ENCODE measurements at regions not wholly inside any gene's neighbourhood (a gene's known extent, or its start where the extent isn't known, plus 50 kb on each side); places are given as distances from the start of the nearest gene placed in this dataset.
"Not testable (repeated sequence)": the region's sequence is repeated elsewhere in the genome, so short reads cannot be mapped to it uniquely, and the experiment has no call there.

DNA sequence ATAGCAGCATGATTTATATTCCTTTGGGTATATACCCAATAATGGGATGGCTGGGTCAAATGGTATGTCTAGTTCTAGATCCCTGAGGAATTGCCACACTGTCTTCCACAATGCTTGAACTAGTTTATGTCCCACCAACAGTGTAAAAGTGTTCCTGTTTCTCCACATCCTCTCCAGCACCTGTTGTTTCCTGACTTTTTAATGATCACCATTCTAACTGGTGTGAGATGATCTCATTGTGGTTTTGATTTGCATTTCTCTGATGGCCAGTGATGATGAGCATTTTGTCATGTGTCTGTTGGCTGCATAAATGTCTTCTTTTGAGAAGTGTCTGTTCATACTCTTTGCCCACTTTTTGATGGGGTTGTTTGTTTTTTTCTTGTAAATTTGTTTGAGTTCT is 54.0 kb upstream of the GPR89A start:
- not testable (repeated sequence) for DNase-seq (ENCODE audit: low spot score)

DNA sequence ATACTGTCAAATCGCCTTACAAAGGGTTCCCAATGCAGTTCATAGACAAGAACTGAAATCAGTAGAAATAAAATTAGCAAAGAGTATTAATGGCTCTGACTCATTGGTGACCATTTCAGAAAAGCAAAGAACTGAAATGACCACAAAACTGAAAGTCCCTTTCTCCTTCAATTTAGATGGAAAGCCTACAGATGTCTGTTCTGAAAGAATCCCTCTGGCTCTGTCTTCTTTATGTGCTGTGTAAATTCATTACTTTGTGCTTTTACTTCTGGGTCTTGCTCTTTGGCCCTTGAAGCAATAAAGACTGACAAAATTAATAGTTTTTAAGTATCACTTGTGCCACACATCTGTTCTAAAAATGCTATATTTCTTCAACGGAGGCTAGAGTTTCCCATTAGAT is 62.7 kb upstream of the GPR89A start:
- DNase-seq (ENCODE audit: low spot score) = no peak

- not testable (repeated sequence) for DNase-seq (ENCODE audit: low spot score)
Observed at GRCh38 chr1:145541685-145542084, 66.1 kb upstream of the GPR89A start.

- DNase-seq (ENCODE audit: low spot score) = not testable (repeated sequence)
Observed at GRCh38 chr1:145541246-145541645, 66.5 kb upstream of the GPR89A start.

DNA sequence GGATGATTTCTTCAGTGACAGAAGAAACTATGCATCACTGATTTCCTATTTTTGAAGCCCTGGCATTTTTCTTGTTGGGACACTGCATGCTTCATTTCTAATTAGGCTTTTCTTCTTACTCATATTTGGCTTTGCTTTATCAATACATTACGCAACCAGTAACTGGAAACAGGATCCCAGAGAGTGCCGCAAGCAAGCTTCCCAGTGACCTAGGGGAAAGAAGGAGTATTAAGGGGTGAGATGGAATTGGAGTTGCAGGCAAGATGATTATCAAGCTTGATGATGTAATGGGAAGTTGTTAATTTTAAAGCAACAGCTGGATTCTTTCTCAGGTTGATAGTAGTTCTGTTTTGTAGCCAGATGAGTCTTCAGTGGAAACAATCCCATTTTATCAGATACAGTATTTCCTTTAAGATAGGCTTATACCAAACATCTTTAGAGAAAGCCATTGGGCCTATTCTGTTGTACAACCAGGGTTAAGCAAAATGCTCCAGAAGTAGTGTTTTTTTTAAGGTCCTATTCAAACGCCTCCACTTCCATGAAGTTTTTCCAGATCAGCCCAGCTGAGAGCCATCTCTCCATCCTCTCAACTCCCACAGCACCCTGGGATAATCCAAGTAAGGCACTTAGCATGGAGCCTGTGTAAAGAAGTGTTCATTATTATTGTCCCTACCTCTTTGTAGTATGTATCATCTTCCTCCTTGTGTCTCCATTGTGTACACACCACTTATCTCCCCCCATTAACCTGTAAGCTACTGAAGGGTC is 69.5 kb upstream of the GPR89A start:
- DNase-seq (ENCODE audit: low spot score) = peak; percentile 10

GRCh38 chr1:145537003-145537402 is 70.8 kb upstream of the GPR89A start:
- DNase-seq (ENCODE audit: low spot score) = not testable (repeated sequence)

- peak; percentile 67 for DNase-seq (ENCODE audit: low spot score)
Observed at GRCh38 chr1:145535461-145535860, 72.3 kb upstream of the GPR89A start.

GRCh38 chr1:145528068-145528564 is 79.7 kb upstream of the GPR89A start:
- DNase-seq (ENCODE audit: low spot score) = not testable (repeated sequence)

DNA sequence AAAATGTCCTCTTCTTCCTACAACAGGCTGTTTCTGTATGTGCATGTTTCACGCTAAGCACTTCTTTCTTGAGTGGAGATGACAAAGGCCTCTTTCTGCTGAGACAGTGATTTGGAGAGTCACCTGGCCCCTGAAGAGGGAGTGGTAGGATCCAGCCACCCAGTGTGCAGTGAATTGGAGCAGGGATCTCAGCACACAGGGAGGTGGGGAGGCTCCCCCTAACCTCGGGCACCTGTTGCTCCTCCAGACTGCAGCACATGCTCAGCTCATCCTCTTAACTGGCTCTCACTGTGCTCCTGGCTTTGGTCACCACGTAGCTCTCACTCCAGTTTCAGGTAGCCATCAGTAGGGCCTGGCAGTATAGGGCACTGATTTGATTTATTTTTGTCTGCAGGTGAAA is 87.6 kb upstream of the GPR89A start:
- not testable (repeated sequence) for DNase-seq (ENCODE audit: low spot score)

- DNase-seq (ENCODE audit: low spot score) = not testable (repeated sequence)
Observed at GRCh38 chr1:145519302-145519701, 88.5 kb upstream of the GPR89A start.

- not testable (repeated sequence) for DNase-seq (ENCODE audit: low spot score)
Observed at GRCh38 chr1:145513017-145513416, 87.6 kb upstream of the NBPF20 start.

GRCh38 chr1:145508053-145508452 is 82.7 kb upstream of the NBPF20 start:
- DNase-seq (ENCODE audit: low spot score) = not testable (repeated sequence)

- not testable (repeated sequence) for DNase-seq (ENCODE audit: low spot score)
Observed at GRCh38 chr1:145505663-145506647, 80.6 kb upstream of the NBPF20 start.

- not testable (repeated sequence) for DNase-seq (ENCODE audit: low spot score)
Observed at GRCh38 chr1:145504834-145505413, 79.5 kb upstream of the NBPF20 start.

DNA sequence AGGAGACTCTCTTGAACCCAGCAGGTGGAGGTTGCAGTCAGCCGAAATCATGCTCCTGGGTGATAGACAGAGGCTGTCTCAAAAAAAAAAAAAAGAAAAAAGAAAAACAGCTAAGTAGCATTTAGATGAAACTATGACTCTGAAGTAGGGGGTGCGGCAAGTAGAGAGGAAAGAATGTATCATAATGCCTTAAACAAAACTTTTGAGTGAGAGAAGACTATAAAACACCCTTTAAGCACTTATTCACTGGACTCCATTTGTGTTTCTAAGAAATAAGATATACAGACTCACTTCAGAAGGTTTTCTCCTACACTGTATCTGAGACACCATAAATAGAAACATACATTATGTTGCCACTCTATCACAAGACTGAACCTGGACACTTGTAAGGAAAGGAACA is 78.9 kb upstream of the NBPF20 start:
- not testable (repeated sequence) for DNase-seq (ENCODE audit: low spot score)

DNA sequence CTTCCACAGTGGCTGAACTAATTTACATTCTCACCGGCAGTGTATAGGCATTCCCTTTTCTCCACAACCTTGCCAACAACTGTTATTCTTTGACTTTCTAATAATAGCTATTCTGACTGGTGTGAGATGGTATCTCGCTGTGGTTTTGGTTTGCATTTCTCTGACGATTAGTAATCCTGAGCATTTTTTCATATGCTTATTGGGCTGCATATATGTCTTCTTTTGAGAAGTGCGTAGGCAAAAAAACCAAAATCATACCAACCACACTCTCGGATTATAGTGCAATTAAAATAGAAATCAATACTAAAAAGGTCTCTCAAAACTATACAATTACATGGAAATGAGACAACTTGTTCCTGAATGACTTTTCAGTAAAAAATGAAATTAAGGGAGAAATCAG is 74.8 kb upstream of the NBPF20 start:
- not testable (repeated sequence) for DNase-seq (ENCODE audit: low spot score)

- not testable (repeated sequence) for DNase-seq (ENCODE audit: low spot score)
Observed at GRCh38 chr1:145495077-145495871, 69.9 kb upstream of the NBPF20 start.

- not testable (repeated sequence) for DNase-seq (ENCODE audit: low spot score)
Observed at GRCh38 chr1:145488193-145488933, 63.0 kb upstream of the NBPF20 start.

GRCh38 chr1:145487156-145487555 is 61.8 kb upstream of the NBPF20 start:
- not testable (repeated sequence) for DNase-seq (ENCODE audit: low spot score)

GRCh38 chr1:145484257-145484656 is 58.9 kb upstream of the NBPF20 start:
- not testable (repeated sequence) for DNase-seq (ENCODE audit: low spot score)

Data from umbilical cord (tissue), 1 donor.